Neutrophil (primary cell): ENCODE measurements at regions not wholly inside any gene's neighbourhood (a gene's known extent, or its start where the extent isn't known, plus 50 kb on each side); places are given as distances from the start of the nearest gene placed in this dataset.

Experiments used
- H3K27ac ChIP-seq: fragments of 200-600 bp; sonication (generic); 2 replicates; pipeline ENCODE4 v1.5.1; 2016; ENCODE audit warnings: mild to moderate bottlenecking, moderate library complexity
- H3K27me3 ChIP-seq: fragments of 200-600 bp; sonication (generic); 2 replicates; pipeline ENCODE4 v1.6.0; 2016; ENCODE audit warnings: mild to moderate bottlenecking
- H3K36me3 ChIP-seq: fragments of 200-600 bp; sonication (generic); 2 replicates; pipeline ENCODE4 v1.5.1; 2017
- H3K4me1 ChIP-seq, 2 experiments: fragments of 200-600 bp in 1 of 2; sonication (generic) in 1 of 2; 1 replicate in 1 of 2; 2 replicates in 1 of 2; pipeline versions ENCODE4 v1.5.1 to v1.6.1; 2013 to 2016; ENCODE audit warnings: low read depth in 1 of 2, low read length in 1 of 2, mild to moderate bottlenecking in 1 of 2, moderate library complexity in 1 of 2; ENCODE audit not compliant: control insufficient read depth in 1 of 2, insufficient read depth in 1 of 2
- H3K4me3 ChIP-seq, 2 experiments: fragments of 200-600 bp in 1 of 2; sonication (generic) in 1 of 2; 1 replicate in 1 of 2; 2 replicates in 1 of 2; pipeline ENCODE4 v1.5.1; 2013 to 2016; ENCODE audit warnings: low read depth in 1 of 2, low read length in 1 of 2, mild to moderate bottlenecking in 1 of 2, moderate library complexity in 1 of 2
- H3K9me3 ChIP-seq: fragments of 200-600 bp; sonication (generic); 2 replicates; pipeline ENCODE4 v1.5.1; 2016
- CTCF ChIP-seq: fragments of 200-600 bp; sonication (generic); IDR thresholded peaks from 2 replicates; pipeline ENCODE4 v1.5.1; 2016; ENCODE audit warnings: antibody characterized with exemption

GRCh38 chr2:13770279-13770678, 862.2 kb upstream of the LRATD1 start:
- TF ChIP-seq CTCF = no peak

GRCh38 chr2:13779996-13780395, 852.5 kb upstream of the LRATD1 start:
- no peaks in the 10 kb centered on the region for H3K36me3 ChIP-seq
- TF ChIP-seq CTCF = no peak
- H3K4me3 ChIP-seq = no peak overlapping the region
- no peaks in the 10 kb centered on the region for H3K9me3 ChIP-seq
- no peak overlapping the region for H3K27ac ChIP-seq
- H3K4me1 ChIP-seq = no peaks in the 10 kb centered on the region
- no peaks in the 10 kb centered on the region for H3K27me3 ChIP-seq

More at GRCh38 chr2:13770279-13770678, 862.2 kb upstream of the LRATD1 start:
- H3K27me3 ChIP-seq = no peaks in the 10 kb centered on the region
- H3K4me3 ChIP-seq = no peak overlapping the region
- no peaks in the 10 kb centered on the region for H3K9me3 ChIP-seq
- no peaks in the 10 kb centered on the region for H3K4me1 ChIP-seq
- no peaks in the 10 kb centered on the region for H3K36me3 ChIP-seq
- no peak overlapping the region for H3K27ac ChIP-seq

DNA sequence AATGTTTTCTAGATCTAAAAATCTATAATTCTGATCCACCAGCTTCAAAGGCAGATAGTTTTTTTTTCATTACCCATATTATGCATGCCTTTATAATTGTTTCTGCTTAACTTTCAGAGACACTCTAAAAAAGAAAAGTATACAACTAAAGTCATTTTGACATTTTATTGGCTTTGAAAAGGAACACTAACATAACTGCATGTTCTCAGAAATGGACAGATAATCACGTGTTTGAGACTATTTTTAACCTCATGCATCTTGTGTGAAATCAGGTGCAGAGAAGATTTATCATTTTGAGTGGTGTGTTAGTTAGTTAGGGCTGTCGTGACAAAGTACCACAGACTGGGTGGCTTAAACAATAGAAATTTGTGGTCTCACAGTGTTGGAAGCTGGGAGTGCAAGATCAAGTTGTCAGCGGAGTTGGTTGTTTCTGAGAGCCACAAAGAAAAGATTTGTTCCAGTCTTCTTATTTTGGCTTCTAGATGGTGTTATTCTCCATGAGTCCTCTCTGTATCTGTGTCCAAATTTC, 841.4 kb upstream of the LRATD1 start:
- Histone ChIP-seq H3K27ac (no peak overlapping the region), H3K9me3 (no peaks in the 10 kb centered on the region), H3K4me3 (no peak overlapping the region), H3K27me3 (no peaks in the 10 kb centered on the region), H3K36me3 (no peaks in the 10 kb centered on the region), H3K4me1 (no peaks in the 10 kb centered on the region)
- no peak for TF ChIP-seq CTCF

GRCh38 chr2:13806539-13806938, 826.0 kb upstream of the LRATD1 start:
- Histone ChIP-seq H3K4me1 (no peaks in the 10 kb centered on the region), H3K27me3 (no peaks in the 10 kb centered on the region), H3K27ac (no peak overlapping the region), H3K9me3 (no peaks in the 10 kb centered on the region), H3K36me3 (no peaks in the 10 kb centered on the region), H3K4me3 (no peak overlapping the region)
- TF ChIP-seq CTCF = no peak

- no peak overlapping the region for H3K4me3 ChIP-seq
- no peak for TF ChIP-seq CTCF
- no peaks in the 10 kb centered on the region for H3K36me3 ChIP-seq
- no peaks in the 10 kb centered on the region for H3K4me1 ChIP-seq
- H3K27me3 ChIP-seq = no peaks in the 10 kb centered on the region
- no peaks in the 10 kb centered on the region for H3K9me3 ChIP-seq
- H3K27ac ChIP-seq = no peak overlapping the region
Measured at GRCh38 chr2:13813236-13813635, 819.3 kb upstream of the LRATD1 start.

- no peaks in the 10 kb centered on the region for H3K9me3 ChIP-seq
- no peak overlapping the region for H3K27ac ChIP-seq
- H3K4me3 ChIP-seq = no peak overlapping the region
- no peaks in the 10 kb centered on the region for H3K27me3 ChIP-seq
- no peak for TF ChIP-seq CTCF
- no peaks in the 10 kb centered on the region for H3K36me3 ChIP-seq
- no peaks in the 10 kb centered on the region for H3K4me1 ChIP-seq
Measured at GRCh38 chr2:13818002-13818401, 814.5 kb upstream of the LRATD1 start.
